AG09309 (cell line): ENCODE measurements at regions not wholly inside any gene's neighbourhood (a gene's known extent, or its start where the extent isn't known, plus 50 kb on each side); places are given as distances from the start of the nearest gene placed in this dataset.

ENCODE experiments used
- DNase-seq: peaks from one replicate; pipeline ENCODE4 v3.0.0-alpha.2; 2010; ENCODE audit warnings: low read depth
- H3K4me3 ChIP-seq: 2 replicates; pipeline ENCODE4 v1.5.1; 2011; ENCODE audit warnings: mild to moderate bottlenecking, low read depth, low read length, moderate library complexity; ENCODE audit not compliant: control insufficient read depth
- CTCF ChIP-seq: IDR thresholded peaks from 2 replicates; pipeline ENCODE4 v1.5.1; 2011; ENCODE audit warnings: mild to moderate bottlenecking, low read depth, low read length, inconsistent platforms; ENCODE audit not compliant: insufficient read depth, control insufficient read depth; ENCODE audit errors: missing control alignments

- no peak for TF ChIP-seq CTCF
- no peak for DNase-seq
These were observed 118.3 kb upstream of the FOXF1 start for GRCh38 chr16:86391984-86392383.

DNA sequence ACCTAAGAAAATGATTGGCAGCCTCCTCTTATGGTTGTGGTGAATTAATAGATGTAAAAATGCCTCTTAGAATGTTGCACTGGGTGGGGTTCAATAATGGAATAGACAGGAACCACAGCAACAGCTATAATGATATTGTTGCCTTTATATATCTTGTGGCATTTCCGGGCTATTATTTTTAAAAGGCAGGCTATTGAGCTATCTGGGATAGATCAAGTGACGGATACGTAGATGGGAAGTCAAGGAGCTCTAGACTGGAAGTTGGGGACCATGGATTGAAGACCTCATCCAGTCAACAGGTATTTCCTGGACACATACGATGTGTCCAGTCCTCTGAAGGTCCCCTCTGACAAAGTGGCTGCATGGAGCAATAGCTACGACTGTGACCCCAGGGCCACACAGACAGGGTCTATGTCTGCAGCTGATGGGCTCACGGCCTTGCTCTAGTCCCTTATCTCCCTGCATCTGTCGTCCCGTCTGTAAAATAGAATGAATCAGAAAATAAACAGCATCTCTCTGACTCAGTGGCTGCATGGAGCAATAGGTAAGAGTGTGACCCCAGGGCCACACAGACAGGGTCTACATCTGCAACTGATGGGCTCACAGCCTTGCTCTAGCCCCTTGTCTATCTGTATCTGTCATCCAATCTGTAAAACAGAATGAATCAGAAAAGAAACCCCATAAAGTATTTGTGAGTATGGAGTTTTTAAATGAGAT is 117.7 kb upstream of the FOXF1 start:
- no peak for TF ChIP-seq CTCF
- H3K4me3 ChIP-seq: no peak overlapping the region
- no peak for DNase-seq

More at GRCh38 chr16:86391984-86392383, 118.3 kb upstream of the FOXF1 start:
- no peak overlapping the region for H3K4me3 ChIP-seq

DNA sequence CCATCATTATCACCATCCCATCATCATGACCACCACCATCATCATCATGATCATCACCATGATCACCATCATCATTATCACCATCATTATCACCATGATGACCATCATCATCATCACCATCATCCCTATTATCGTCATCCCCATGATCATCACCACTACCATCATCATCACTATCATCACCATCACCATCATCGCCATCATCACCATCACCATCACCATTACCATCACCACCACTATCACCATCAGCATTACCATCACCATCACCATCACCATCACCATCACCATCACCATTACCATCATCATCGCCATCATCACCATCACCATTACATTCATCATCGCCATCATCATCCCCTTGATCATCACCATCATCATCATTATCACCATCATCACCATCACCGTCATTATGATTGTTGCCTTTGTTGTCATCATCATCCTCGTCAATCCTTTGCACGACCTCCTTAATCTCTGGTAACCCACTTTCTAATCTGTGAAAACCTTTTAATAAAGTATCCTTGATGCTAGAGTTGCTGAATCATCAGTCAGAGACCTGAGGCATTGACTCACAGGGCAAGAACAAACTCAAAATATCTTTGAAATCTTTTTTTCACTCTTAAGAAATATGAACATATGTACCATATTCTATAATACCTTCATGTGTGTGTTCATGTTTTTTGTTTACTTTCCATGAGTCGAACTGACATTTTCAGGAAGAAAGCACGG is 116.3 kb upstream of the FOXF1 start:
- no peak overlapping the region for H3K4me3 ChIP-seq
- TF ChIP-seq CTCF: no peak
- DNase-seq: no peak

DNA sequence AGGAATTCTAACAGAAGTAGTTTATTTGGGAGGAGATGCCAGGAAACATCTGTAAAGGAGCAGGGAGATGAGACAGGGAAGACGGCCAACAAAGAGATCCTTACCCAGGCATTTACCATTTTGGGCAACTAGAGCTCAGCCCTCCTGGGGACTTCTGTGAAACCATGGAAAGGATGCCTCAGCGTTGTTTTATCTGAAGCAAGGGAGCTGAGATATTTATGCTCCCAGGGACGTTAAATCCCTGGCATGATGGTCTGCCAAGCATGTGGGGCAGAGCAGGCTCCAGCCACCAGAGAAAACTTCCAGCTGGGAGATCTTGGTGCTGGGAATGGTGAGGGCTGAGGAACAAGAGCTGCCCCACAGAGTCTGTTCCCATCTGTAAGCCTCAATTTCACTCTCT is 114.8 kb upstream of the FOXF1 start:
- H3K4me3 ChIP-seq: no peak overlapping the region
- DNase-seq: no peak
- no peak for TF ChIP-seq CTCF

DNA sequence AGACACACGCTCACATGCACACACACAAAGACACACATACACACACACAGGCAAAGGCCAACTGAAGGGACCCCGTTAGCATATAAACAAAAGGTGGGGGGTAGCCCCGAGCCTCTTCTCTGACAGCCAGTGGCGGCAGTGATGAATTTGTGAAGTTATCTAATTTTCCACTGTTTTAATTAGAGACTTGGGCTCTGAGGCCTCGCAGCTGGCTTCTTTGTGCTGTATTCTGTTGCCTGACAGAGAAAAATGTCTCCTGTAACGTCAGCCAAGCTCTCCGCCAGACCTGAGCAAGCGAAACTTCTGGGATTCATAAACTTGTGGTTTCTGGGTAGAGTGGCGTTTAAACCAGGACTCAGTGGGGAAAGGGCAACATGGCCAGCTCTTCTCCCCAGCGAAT is 113.9 kb upstream of the FOXF1 start:
- DNase-seq: peak; percentile 85
- H3K4me3 ChIP-seq: peak overlapping the region; percentile 24

GRCh38 chr16:86396901-86397311 is 113.4 kb upstream of the FOXF1 start:
- DNase-seq: peak; percentile 90
- TF ChIP-seq CTCF: no peak
- peak overlapping the region; percentile 24 for H3K4me3 ChIP-seq

More for the DNA sequence above, 113.9 kb upstream of the FOXF1 start:
- no peak for TF ChIP-seq CTCF
